Thyroid gland (tissue), 4 donors: ENCODE measurements at regions not wholly inside any gene's neighbourhood (a gene's known extent, or its start where the extent isn't known, plus 50 kb on each side); places are given as distances from the start of the nearest gene placed in this dataset.

Experiments used
- DNase-seq, 2 donors: peaks; one replicate each; pipeline ENCODE4 v3.0.0-alpha.2; 2019
- H3K27ac ChIP-seq, 3 donors: fragments of 200-600 bp; sonication (generic); 1 replicate in 2 of 3; 2 replicates in 1 of 3; pipeline ENCODE4 v1.5.1; 2016 to 2019; ENCODE audit warnings: mild to moderate bottlenecking in 1 of 3, moderate library complexity in 1 of 3
- H3K27me3 ChIP-seq: fragments of 200-600 bp; sonication (generic); one replicate; pipeline ENCODE4 v1.5.1; 2019
- H3K36me3 ChIP-seq, 2 donors: fragments of 200-600 bp; sonication (generic); one replicate each; pipeline ENCODE4 v1.5.1; 2016 to 2019
- H3K4me1 ChIP-seq, 2 donors: fragments of 200-600 bp; sonication (generic); one replicate each; pipeline ENCODE4 v1.5.1; 2017 to 2019
- H3K4me3 ChIP-seq, 3 donors: fragments of 200-600 bp; sonication (generic); replicated peaks in 1 of 3; 1 replicate in 2 of 3; 2 replicates in 1 of 3; pipeline ENCODE4 v1.5.1; 2016; ENCODE audit warnings: mild to moderate bottlenecking in 1 of 3
- H3K9me3 ChIP-seq: fragments of 200-600 bp; sonication (generic); one replicate; pipeline ENCODE4 v1.5.1; 2017
- CTCF ChIP-seq, 6 experiments: fragments of 200-600 bp in 3 of 6; fragments of 450-650 bp in 3 of 6; sonication (generic) in 3 of 6; IDR thresholded peaks; one replicate each; pipeline ENCODE4 v1.5.1; 2016 to 2019; ENCODE audit warnings: antibody characterized with exemption in 6 of 6, mild to moderate bottlenecking in 2 of 6, inconsistent platforms in 1 of 6, moderate library complexity in 1 of 6
- POLR2A ChIP-seq, 2 donors: fragments of 450-650 bp; IDR thresholded peaks; one replicate each; pipeline ENCODE4 v1.6.1; 2017; ENCODE audit warnings: antibody characterized with exemption in 2 of 2, mild to moderate bottlenecking in 2 of 2, moderate library complexity in 1 of 2
- WGBS, 2 donors: methylation state at CpG; one replicate each; pipeline ENCODE4 v1.1.5; 2017; 5-methylcytosine and 5-hydroxymethylcytosine counted together
- intact Hi-C: fragments of 100-400 bp; cut with DNase I; formaldehyde crosslinking; loops from one replicate; pipeline ENCODE4 v1.15.1; 2023

GRCh38 chr3:84439476-84439875 lies 519.3 kb upstream of the CADM2 start:
- Histone ChIP-seq H3K9me3 (no peaks in the 10 kb centered on the region), H3K4me3 (no peak overlapping the region), H3K27ac (no peak overlapping the region), H3K36me3 (no peaks in the 10 kb centered on the region), H3K27me3 (no peaks in the 10 kb centered on the region), H3K4me1 (no peaks in the 10 kb centered on the region)
- no peak for DNase-seq
- 90 to 98% methylated on average over 1 of the region's 1 CpG for WGBS, 2 donors
- intact Hi-C loops: no loop called here
- no peak for TF ChIP-seq POLR2A (IDR thresholded peaks at IDR 0.05)
- no peak for TF ChIP-seq CTCF (IDR thresholded peaks at IDR 0.05)

- WGBS, 2 donors: 77 to 80% methylated on average over 11 of the region's 11 CpGs
- no peaks in the 10 kb centered on the region for H3K9me3 ChIP-seq
- H3K27ac ChIP-seq: no peak overlapping the region
- H3K4me3 ChIP-seq: no peak overlapping the region
- TF ChIP-seq CTCF (IDR thresholded peaks at IDR 0.05): no peak
- no peak for TF ChIP-seq POLR2A (IDR thresholded peaks at IDR 0.05)
- no peaks in the 10 kb centered on the region for H3K27me3 ChIP-seq
- intact Hi-C loops: no loop called here
- no peaks in the 10 kb centered on the region for H3K36me3 ChIP-seq
- H3K4me1 ChIP-seq: no peaks in the 10 kb centered on the region
- DNase-seq: no peak
Measured at GRCh38 chr3:84440291-84440690, 518.5 kb upstream of the CADM2 start.

GRCh38 chr3:84442533-84442932 lies 516.3 kb upstream of the CADM2 start:
- no peak for DNase-seq
- 81 to 87% methylated on average over 2 of the region's 2 CpGs for WGBS, 2 donors
- Histone ChIP-seq H3K9me3 (no peaks in the 10 kb centered on the region), H3K4me3 (no peak overlapping the region), H3K4me1 (no peaks in the 10 kb centered on the region), H3K27ac (no peak overlapping the region), H3K36me3 (no peaks in the 10 kb centered on the region), H3K27me3 (no peaks in the 10 kb centered on the region)
- TF ChIP-seq CTCF (IDR thresholded peaks at IDR 0.05) (no peak), POLR2A (IDR thresholded peaks at IDR 0.05) (no peak)
- intact Hi-C loops: no loop called here

- intact Hi-C loops: no loop called here
- no peak overlapping the region for H3K4me3 ChIP-seq
- no peak overlapping the region for H3K27ac ChIP-seq
- H3K36me3 ChIP-seq: no peaks in the 10 kb centered on the region
- H3K4me1 ChIP-seq: no peaks in the 10 kb centered on the region
- WGBS, 2 donors: 70 to 84% methylated on average over 6 of the region's 6 CpGs
- TF ChIP-seq POLR2A (IDR thresholded peaks at IDR 0.05) (no peak), CTCF (IDR thresholded peaks at IDR 0.05) (no peak)
- H3K9me3 ChIP-seq: no peaks in the 10 kb centered on the region
- DNase-seq: no peak
- no peaks in the 10 kb centered on the region for H3K27me3 ChIP-seq
Measured at GRCh38 chr3:84444726-84445521, 513.9 kb upstream of the CADM2 start.

- DNase-seq: no peak
- Histone ChIP-seq H3K27ac (no peak overlapping the region), H3K4me3 (no peak overlapping the region), H3K36me3 (no peaks in the 10 kb centered on the region), H3K4me1 (no peaks in the 10 kb centered on the region), H3K9me3 (no peaks in the 10 kb centered on the region), H3K27me3 (no peaks in the 10 kb centered on the region)
- no peak for TF ChIP-seq POLR2A (IDR thresholded peaks at IDR 0.05)
- TF ChIP-seq CTCF (IDR thresholded peaks at IDR 0.05): no peak
- 84 to 90% methylated on average over 8 of the region's 8 CpGs for WGBS, 2 donors
- intact Hi-C loops: no loop called here
Measured at GRCh38 chr3:84487296-84487695, 471.5 kb upstream of the CADM2 start.
